Body of pancreas (tissue), 4 donors: ENCODE measurements at regions not wholly inside any gene's neighbourhood (a gene's known extent, or its start where the extent isn't known, plus 50 kb on each side); places are given as distances from the start of the nearest gene placed in this dataset.

Source experiments
- CTCF ChIP-seq, 7 experiments: fragments of 450-650 bp in 4 of 7; fragments of 200-600 bp in 3 of 7; sonication (generic) in 3 of 7; IDR thresholded peaks; one replicate each; pipeline ENCODE4 v1.5.1; 2016 to 2019; ENCODE audit warnings: antibody characterized with exemption in 7 of 7
- POLR2A ChIP-seq, 3 donors: fragments of 450-650 bp; IDR thresholded peaks; one replicate each; pipeline ENCODE4 v1.6.1; 2016; ENCODE audit warnings: antibody characterized with exemption in 3 of 3, mild to moderate bottlenecking in 2 of 3

- no peak for TF ChIP-seq CTCF (IDR thresholded peaks at IDR 0.05)
- no peak for TF ChIP-seq POLR2A (IDR thresholded peaks at IDR 0.05)
Measured at GRCh38 chr4:153113061-153113837, 91.0 kb upstream of the TRIM2 start.
